Activated CD8-positive, alpha-beta T cell treated with anti-CD3 and anti-CD28 coated beads for 36 hours (primary cell): ENCODE measurements at regions not wholly inside any gene's neighbourhood (a gene's known extent, or its start where the extent isn't known, plus 50 kb on each side); places are given as distances from the start of the nearest gene placed in this dataset.

Source experiments
- ATAC-seq: fragments of 200-7000 bp; cut with Tn5 transposase; one replicate; pipeline ENCODE4 v1.10.0; 2021; ENCODE audit warnings: mild to moderate bottlenecking, moderate library complexity
- CTCF ChIA-PET: fragments of 350-600 bp; sonication (Branson Sonifier 250); formaldehyde crosslinking; loops from one replicate; lab custom pipeline; 2021; ENCODE audit warnings: antibody characterized with exemption; lab: Charles Lee
- POLR2A ChIA-PET: fragments of 350-600 bp; sonication (Branson Sonifier 250); formaldehyde crosslinking; loops from one replicate; lab custom pipeline; 2021; ENCODE audit warnings: antibody characterized with exemption; lab: Charles Lee
- DNase-seq: peaks from one replicate; pipeline ENCODE4 v3.0.0-alpha.2; 2020
- H3K27ac Mint-ChIP-seq: one replicate; pipeline ENCODE4 v1.8.0; 2021; ENCODE audit warnings: mild to moderate bottlenecking, mixed read lengths
- H3K27me3 Mint-ChIP-seq: one replicate; pipeline ENCODE4 v1.8.0; 2021; ENCODE audit warnings: mixed read lengths
- H3K36me3 Mint-ChIP-seq: one replicate; pipeline ENCODE4 v1.8.0; 2021; ENCODE audit warnings: low read depth, mixed read lengths
- H3K4me1 Mint-ChIP-seq: one replicate; pipeline ENCODE4 v1.8.0; 2021; ENCODE audit warnings: low read depth, mixed read lengths
- H3K4me3 Mint-ChIP-seq: one replicate; pipeline ENCODE4 v1.8.0; 2021; ENCODE audit warnings: mild to moderate bottlenecking, moderate library complexity, mixed read lengths
- H3K9me3 Mint-ChIP-seq: one replicate; pipeline ENCODE4 v1.8.0; 2021; ENCODE audit warnings: mixed read lengths
- CTCF ChIP-seq: fragments of 200-600 bp; IDR thresholded peaks from one replicate; pipeline ENCODE4 v1.8.0; 2022; ENCODE audit warnings: antibody characterized with exemption, mild to moderate bottlenecking
- intact Hi-C: fragments of 100-400 bp; cut with micrococcal nuclease; formaldehyde crosslinking; loops from one replicate; pipeline ENCODE4 v1.10.0; 2022

DNA sequence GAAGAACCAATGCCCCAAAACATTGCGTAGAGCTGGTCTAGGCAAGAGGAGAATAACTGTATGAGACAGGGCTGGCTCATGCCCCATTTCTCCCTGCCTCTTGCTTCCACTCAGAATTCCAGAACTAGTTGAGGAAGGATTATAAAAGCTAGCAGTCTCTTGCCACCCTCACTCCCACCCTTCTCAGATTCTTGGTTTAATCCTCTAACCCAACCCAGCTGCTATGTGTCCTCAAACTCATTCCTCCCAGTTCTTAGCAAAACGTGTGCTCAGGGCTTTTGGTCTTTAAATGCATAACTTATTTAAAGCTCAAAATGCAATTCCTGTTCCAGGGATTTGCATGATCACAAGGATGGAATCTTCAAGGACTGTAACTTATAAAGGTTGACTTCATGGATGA lies 466.3 kb downstream of the COG6 start:
- Mint-ChIP-seq H3K4me3 (no peak overlapping the region), H3K27ac (no peak overlapping the region), H3K27me3 (no peaks in the 10 kb centered on the region), H3K9me3 (peaks cover 7% of the 10 kb centered on the region), H3K36me3 (peaks cover 3% of the 10 kb centered on the region), H3K4me1 (peaks cover 12% of the 10 kb centered on the region)
- POLR2A ChIA-PET = no interaction called here
- TF ChIP-seq CTCF = no peak
- DNase-seq = no peak
- ATAC-seq = no peak
- CTCF ChIA-PET = no interaction called here
- intact Hi-C loops = no loop called here

- Mint-ChIP-seq H3K27ac (no peak overlapping the region), H3K36me3 (peaks cover 3% of the 10 kb centered on the region), H3K4me3 (no peak overlapping the region), H3K4me1 (peaks cover 20% of the 10 kb centered on the region), H3K27me3 (no peaks in the 10 kb centered on the region), H3K9me3 (peaks cover 9% of the 10 kb centered on the region)
- CTCF ChIA-PET = interaction anchor here (1.0 to 1.2 kb wide), 2 partner anchors 55 to 59 kb away, joined by 3 to 5 read pairs; no protein-coding TSS in a partner anchor
- no peak for TF ChIP-seq CTCF
- POLR2A ChIA-PET = no interaction called here
- DNase-seq (no peak), ATAC-seq (no peak)
- intact Hi-C loops = no loop called here
Measured at GRCh38 chr13:40123962-40124632, 468.6 kb downstream of the COG6 start.

DNA sequence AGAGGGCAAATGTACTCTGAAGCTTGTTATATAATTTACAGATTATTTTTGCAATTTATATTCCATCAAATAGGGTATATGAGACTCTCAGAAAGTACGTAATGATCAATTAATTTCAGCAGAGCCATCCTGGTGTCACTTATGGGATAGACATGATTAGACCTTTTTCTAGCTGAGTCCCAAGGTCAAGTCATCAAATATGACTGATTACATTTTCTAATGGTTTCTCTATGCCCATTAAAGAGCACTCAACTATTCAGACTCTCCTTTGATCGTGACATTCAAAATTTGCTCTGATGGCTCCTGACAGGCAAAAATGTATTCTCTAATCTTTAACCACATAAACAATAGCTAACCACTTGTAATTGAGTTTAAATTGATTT lies 469.2 kb downstream of the COG6 start:
- no peak for TF ChIP-seq CTCF
- H3K27me3 Mint-ChIP-seq = no peaks in the 10 kb centered on the region
- H3K36me3 Mint-ChIP-seq = peaks cover 4% of the 10 kb centered on the region
- peaks cover 8% of the 10 kb centered on the region for H3K9me3 Mint-ChIP-seq
- ChIA-PET CTCF (interaction anchor here (1.2 kb wide), 1 partner anchor 55 kb away, joined by 5 read pairs; no protein-coding TSS in a partner anchor), POLR2A (no interaction called here)
- DNase-seq (no peak), ATAC-seq (no peak)
- H3K4me1 Mint-ChIP-seq = peaks cover 24% of the 10 kb centered on the region
- no peak overlapping the region for H3K27ac Mint-ChIP-seq
- intact Hi-C loops = no loop called here
- no peak overlapping the region for H3K4me3 Mint-ChIP-seq

GRCh38 chr13:40125336-40125735 lies 469.9 kb downstream of the COG6 start:
- ChIA-PET POLR2A (no interaction called here), CTCF (interaction anchor here (1.2 kb wide), 1 partner anchor 56 kb away, joined by 5 read pairs; no protein-coding TSS in a partner anchor)
- ATAC-seq = no peak
- TF ChIP-seq CTCF = no peak
- peaks cover 29% of the 10 kb centered on the region for H3K4me1 Mint-ChIP-seq
- H3K4me3 Mint-ChIP-seq = no peak overlapping the region
- no peak for DNase-seq
- H3K9me3 Mint-ChIP-seq = peaks cover 9% of the 10 kb centered on the region
- H3K27me3 Mint-ChIP-seq = no peaks in the 10 kb centered on the region
- intact Hi-C loops = no loop called here
- peaks cover 2% of the 10 kb centered on the region for H3K36me3 Mint-ChIP-seq
- no peak overlapping the region for H3K27ac Mint-ChIP-seq

- ChIA-PET POLR2A (no interaction called here), CTCF (no interaction called here)
- intact Hi-C loops = no loop called here
- Mint-ChIP-seq H3K27ac (no peak overlapping the region), H3K9me3 (peaks cover 10% of the 10 kb centered on the region), H3K4me3 (no peak overlapping the region), H3K4me1 (peaks cover 31% of the 10 kb centered on the region), H3K27me3 (no peaks in the 10 kb centered on the region), H3K36me3 (peaks cover 2% of the 10 kb centered on the region)
- ATAC-seq = no peak
- DNase-seq = no peak
- TF ChIP-seq CTCF = no peak
Measured at GRCh38 chr13:40126306-40127085, 471.0 kb downstream of the COG6 start.
